ENCODE measurements at regions not wholly inside any gene's neighbourhood (a gene's known extent, or its start where the extent isn't known, plus 50 kb on each side); places are given as distances from the start of the nearest gene placed in this dataset.

- TF ChIP-seq CTCF (conservative IDR thresholded peaks at IDR 0.05): no peak
- no peak for DNase-seq
Observed at GRCh38 chr5:65094279-65094678, 325.5 kb downstream of the CWC27 start.

More at GRCh38 chr5:65094279-65094678, 325.5 kb downstream of the CWC27 start:
- H2BK15ac ChIP-seq (ENCODE audit: low read depth, low read length): no peak overlapping the region
- H3K9me3 ChIP-seq (ENCODE audit: control insufficient read depth, low read depth, low read length): no peaks in the 10 kb centered on the region
- no peak overlapping the region for H3K9ac ChIP-seq (ENCODE audit: extremely low read depth, insufficient read length, low read length)
- no peak overlapping the region for H3K23ac ChIP-seq (ENCODE audit: insufficient read length, low read depth, low read length)
- H3K4me2 ChIP-seq (ENCODE audit: insufficient read depth, insufficient read length, low read length): no peak overlapping the region
- Mint-ChIP-seq H3K27ac (no peak overlapping the region; a peak in 1 of 7 replicates), H3K4me1 (no peaks in the 10 kb centered on the region), H3K4me3 (no peak overlapping the region), H3K27me3 (ENCODE audit: low read depth) (no peaks in the 10 kb centered on the region; the same call in 1 of the 2 replicates), H3K9me3 (no peaks in the 10 kb centered on the region), H3K36me3 (ENCODE audit: insufficient read depth in 1 of 3, low read depth in 3 of 3) (peaks cover 0 to 4% (median 0%) of the 10 kb centered on the region in 3 experiments; a peak in 1 of 7 replicates)
- no peak overlapping the region for H2BK5ac ChIP-seq (ENCODE audit: insufficient read length, low read length)
- H4K5ac ChIP-seq (ENCODE audit: insufficient read length, low read depth, low read length): no peak overlapping the region
- no peak overlapping the region for H2BK12ac ChIP-seq (ENCODE audit: insufficient read length, low read depth, low read length)
- no peak overlapping the region for H4K91ac ChIP-seq (ENCODE audit: insufficient read length, low read depth, low read length)
- H2BK20ac ChIP-seq (ENCODE audit: low read depth, low read length, poor library complexity, severe bottlenecking): no peak overlapping the region
- WGBS (ENCODE audit: extremely low coverage, insufficient read length, low lambda C conversion rate): no CpG with 5 or more reads among the region's 5 CpGs
- H2AFZ ChIP-seq (ENCODE audit: low read length): no peak overlapping the region
- no peaks in the 10 kb centered on the region for H3K27me3 ChIP-seq (ENCODE audit: insufficient read depth, low read length)
- H3K14ac ChIP-seq (ENCODE audit: insufficient read depth, low read length): no peak overlapping the region
- H2BK120ac ChIP-seq (ENCODE audit: low read depth, low read length, poor library complexity, severe bottlenecking): no peak overlapping the region
- H3K56ac ChIP-seq (ENCODE audit: insufficient read length, low read depth, low read length): no peak overlapping the region
- no peak overlapping the region for H4K8ac ChIP-seq (replicated peaks; ENCODE audit: insufficient read length, low read depth, low read length)
- H3K27ac ChIP-seq (ENCODE audit: insufficient read length, low read depth, low read length): no peak overlapping the region
- no peak overlapping the region for H3K18ac ChIP-seq (ENCODE audit: insufficient read length, low read depth, low read length)
- no peak overlapping the region for H3T11ph ChIP-seq (ENCODE audit: low read length)
- H3K23me2 ChIP-seq (ENCODE audit: insufficient read length, low read depth, low read length, poor library complexity, severe bottlenecking): no peaks in the 10 kb centered on the region
- no peaks in the 10 kb centered on the region for H3K79me1 ChIP-seq (ENCODE audit: insufficient read depth, low read depth, low read length, poor library complexity, severe bottlenecking)
- no peak overlapping the region for H3K4ac ChIP-seq (ENCODE audit: low read depth, low read length)
- no peaks in the 10 kb centered on the region for H3K79me2 ChIP-seq (ENCODE audit: insufficient read depth, low read length)
- no peaks in the 10 kb centered on the region for H3K4me1 ChIP-seq (ENCODE audit: insufficient read depth, low read length)
- no peak overlapping the region for H2AK5ac ChIP-seq (ENCODE audit: insufficient read length, low read length)
- H4K20me1 ChIP-seq (ENCODE audit: control insufficient read depth, insufficient read depth, insufficient read length): no peaks in the 10 kb centered on the region
